ENCODE measurements at regions not wholly inside any gene's neighbourhood (a gene's known extent, or its start where the extent isn't known, plus 50 kb on each side); places are given as distances from the start of the nearest gene placed in this dataset.
A peak's percentile ranks its signal among the peaks of the same experiment; 100 is the strongest.
"Not testable (repeated sequence)": the region's sequence is repeated elsewhere in the genome, so short reads cannot be mapped to it uniquely, and the experiment has no call there.

DNA sequence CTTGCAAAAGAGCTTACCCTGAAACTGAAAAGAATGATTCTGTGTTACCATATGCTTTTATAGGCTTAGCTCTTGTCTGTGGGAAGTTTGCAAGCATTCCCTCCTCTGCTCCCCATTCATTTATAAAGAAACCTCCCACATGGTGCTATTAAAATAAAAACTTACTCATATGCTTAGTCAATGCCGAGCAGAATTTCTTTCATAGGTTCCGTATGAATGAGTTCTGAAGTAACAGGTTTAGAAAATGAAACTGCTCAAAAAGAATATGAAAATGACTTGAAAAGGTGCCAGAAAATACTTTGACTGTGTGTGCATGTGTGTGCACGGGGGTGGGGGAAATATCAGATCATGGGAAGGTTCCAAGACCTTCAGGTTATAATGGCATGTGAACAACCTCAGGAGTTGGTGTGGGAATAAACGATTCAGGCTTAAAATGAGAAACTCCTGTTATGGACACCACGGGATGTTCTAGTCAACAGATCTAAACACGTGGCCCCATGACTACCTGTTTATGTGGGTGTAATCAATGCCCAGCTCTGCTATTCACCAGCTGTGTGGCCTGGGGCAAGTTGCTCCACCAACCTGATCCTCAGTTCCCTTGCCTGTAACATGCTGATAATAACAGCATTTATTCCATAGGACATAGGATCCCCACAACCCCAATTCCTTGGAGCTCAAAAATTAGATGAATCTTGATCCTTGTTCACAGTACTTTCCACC, 293.7 kb upstream of the PLGLB1 start:
- DNase-seq (ENCODE audit: low read depth): not testable (repeated sequence)

- DNase-seq (ENCODE audit: low read depth): not testable (repeated sequence)
Measured at GRCh38 chr2:87317193-87317592, 295.5 kb upstream of the PLGLB1 start.

DNA sequence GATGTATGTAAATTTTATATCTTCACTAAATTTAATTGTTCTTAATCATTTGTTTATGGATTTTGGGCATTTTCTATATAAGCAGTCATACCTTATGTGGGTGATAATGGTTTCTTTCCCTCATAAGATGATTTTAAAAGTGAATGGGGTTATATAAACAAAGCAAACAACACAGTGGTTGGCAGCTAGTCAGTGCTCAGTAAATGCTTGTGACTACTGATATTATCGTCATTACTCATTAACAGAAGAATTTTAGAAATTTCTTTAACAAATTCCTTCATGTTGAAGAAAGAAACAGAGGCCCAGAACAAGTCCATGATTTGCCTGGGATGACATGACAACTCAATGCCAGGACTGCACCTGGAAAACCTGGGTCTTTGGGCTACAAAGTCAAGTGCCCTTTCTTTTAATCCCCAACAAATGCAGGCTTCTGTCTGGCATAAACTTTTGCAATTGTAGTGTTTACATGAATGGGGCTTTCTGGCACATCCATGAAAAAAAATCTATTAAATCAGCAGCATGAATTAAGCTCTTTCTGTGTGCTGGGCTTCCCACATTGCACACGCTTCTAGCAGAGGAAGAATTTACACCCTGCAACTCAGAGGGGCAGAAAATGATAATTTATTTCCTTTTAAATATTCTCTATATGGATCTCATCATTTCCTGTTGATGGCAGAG, 297.3 kb upstream of the PLGLB1 start:
- peak; percentile 78 for DNase-seq (ENCODE audit: low read depth)

DNA sequence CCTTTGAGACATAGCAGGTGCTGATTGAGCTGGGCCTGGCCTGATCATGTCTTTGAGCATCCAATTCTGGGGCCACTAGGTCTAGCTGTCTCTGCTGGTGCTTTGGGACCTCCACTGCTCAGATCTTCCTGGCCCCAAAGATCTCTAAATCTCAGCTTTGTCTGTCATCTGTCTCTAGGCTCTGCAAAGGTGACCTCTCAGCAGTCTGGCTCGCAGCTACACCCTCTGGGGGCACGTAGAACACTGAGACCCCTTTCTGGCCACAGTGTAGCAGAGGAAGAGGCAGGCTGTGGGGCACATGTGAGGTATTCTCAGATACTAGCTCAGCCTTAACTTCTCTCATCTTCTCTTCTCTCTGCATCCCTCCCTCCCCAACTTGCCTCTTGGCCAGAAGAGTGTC, 298.1 kb upstream of the PLGLB1 start:
- DNase-seq (ENCODE audit: low read depth): not testable (repeated sequence)

GRCh38 chr2:87321201-87321600, 299.6 kb upstream of the PLGLB1 start:
- DNase-seq (ENCODE audit: low read depth): not testable (repeated sequence)

DNA sequence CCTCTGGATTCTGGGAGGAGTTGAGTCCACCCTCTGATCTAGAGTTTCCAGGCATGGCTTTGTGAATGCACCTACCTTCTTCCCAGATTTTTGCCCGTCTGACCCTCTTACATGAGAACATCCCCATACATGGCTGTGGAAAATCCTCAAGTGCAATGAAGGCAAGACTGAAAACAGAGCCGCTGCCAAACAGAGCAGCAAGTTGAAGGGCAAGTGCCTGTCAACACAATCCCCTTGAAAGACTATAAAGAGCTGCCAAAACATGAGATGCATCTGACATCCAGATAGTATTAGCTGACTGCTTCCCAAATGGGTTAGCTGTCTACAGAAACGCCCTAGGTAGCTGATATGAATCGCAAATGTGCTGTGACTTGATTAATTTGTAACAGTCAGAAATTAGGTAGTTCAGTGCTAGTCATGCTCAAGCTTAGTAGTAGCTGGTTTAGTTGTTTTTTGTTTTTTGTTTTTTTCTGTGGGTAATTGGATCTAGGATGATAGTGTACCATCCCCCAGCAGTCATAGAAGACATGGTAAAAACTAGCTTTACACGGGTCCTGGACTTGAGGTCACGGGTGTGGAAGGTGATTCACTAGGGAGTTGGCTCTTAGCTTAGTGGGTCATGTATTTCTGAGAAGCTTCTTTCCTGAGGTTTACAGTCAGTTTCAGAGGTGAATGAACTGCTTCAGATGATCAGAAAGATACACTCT, 302.8 kb upstream of the PLGLB1 start:
- peak; percentile 20 for DNase-seq (ENCODE audit: low read depth)

- DNase-seq (ENCODE audit: low read depth): not testable (repeated sequence)
Measured at GRCh38 chr2:87325042-87325910, 303.6 kb upstream of the PLGLB1 start.

DNA sequence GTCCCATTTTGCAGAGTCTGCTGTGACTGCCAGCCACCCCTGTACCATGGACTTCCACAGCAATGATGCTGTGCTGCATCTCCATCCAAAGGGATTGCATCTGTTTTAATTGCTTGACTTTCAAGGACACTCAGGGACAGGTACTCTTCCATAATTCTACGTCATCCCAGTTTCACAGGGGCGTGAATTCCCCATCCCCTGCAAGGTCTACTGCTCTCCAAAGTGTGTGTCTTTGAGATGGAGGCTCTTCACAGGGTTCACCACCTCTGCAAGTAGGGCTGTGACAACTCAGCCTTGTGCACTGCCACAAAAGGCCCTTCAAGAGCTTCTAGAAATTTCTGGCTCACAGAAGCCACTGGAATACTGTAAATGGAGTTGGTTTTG, 304.3 kb upstream of the PLGLB1 start:
- DNase-seq (ENCODE audit: low read depth): not testable (repeated sequence)

DNA sequence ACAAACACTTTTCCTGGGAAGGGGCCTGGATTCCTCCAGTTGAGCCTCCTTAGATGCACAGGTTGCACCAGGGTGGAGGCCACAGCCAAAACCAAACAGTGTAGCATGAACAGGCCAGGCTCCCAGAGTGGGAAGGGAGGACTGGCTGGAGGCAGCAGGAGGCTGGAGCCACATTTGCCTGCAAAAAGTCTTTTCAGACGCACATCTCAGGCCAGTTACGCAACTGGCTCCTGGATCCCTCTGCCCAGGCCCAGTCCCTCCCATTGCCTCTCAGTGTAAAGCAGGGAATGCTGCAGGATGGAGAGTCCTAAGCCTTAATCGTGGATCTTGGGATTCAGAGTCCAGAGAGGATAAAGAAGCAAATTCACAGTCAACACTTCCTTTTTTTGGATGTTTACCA, 305.1 kb upstream of the PLGLB1 start:
- not testable (repeated sequence) for DNase-seq (ENCODE audit: low read depth)

GRCh38 chr2:87327648-87328371, 306.2 kb upstream of the PLGLB1 start:
- not testable (repeated sequence) for DNase-seq (ENCODE audit: low read depth)

DNA sequence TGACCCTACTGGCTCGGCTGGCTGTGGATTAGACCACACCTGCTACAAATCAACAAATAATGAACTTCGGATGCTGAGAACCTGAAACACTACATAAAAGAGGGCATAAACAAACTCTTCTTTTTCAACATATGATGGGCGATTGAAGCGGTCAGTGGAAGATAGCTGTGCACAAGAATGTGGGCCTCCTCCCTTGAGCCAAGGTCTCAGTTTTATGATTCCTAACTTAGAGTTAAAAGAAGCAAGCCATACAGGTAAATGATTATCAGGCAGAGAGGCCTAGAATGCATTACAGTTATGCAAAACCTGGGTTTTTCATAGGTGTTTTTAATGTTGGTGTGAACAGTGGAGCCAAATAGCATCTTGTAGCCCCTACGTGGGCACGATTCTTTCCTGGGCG, 307.9 kb upstream of the PLGLB1 start:
- DNase-seq (ENCODE audit: low read depth): not testable (repeated sequence)

DNA sequence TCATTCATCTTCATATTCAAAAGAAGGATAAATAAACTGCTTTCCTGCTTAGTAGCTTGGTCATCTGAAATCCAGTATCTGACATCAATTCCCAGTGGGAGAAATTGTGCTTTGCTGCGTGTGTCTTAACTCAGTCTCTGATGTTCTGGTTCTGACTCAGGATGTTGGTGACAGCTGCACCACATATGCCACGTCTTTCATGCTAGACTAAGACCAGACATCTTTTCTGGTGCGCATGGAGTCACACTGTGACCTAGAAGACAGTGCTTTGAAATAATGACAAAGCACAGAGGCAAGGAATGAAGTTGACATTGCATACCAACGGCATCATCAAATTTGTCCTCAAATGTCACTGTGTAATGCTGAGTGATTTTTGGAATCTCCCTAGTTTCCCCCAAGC, 308.8 kb upstream of the PLGLB1 start:
- DNase-seq (ENCODE audit: low read depth): not testable (repeated sequence)

GRCh38 chr2:87331940-87332583, 310.4 kb upstream of the PLGLB1 start:
- not testable (repeated sequence) for DNase-seq (ENCODE audit: low read depth)

DNA sequence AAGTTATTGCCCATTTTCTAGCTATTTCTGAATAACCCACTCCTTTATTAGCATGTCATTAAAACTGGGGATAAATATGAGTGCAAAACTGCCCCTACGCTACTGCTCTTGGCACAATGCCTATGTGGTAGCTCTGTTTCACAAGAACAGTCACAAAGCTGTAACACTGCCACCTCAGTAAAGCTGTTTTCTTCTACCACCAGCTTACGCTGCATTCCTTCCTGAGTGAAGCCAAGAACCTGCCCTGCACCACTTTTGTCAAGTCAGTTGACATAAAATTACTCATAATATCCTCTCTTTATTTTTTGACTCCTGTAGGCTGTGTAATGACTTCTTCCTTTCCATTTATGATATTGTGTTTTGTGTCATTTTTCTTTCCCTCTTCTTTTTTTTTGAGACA, 313.2 kb upstream of the PLGLB1 start:
- not testable (repeated sequence) for DNase-seq (ENCODE audit: low read depth)

DNA sequence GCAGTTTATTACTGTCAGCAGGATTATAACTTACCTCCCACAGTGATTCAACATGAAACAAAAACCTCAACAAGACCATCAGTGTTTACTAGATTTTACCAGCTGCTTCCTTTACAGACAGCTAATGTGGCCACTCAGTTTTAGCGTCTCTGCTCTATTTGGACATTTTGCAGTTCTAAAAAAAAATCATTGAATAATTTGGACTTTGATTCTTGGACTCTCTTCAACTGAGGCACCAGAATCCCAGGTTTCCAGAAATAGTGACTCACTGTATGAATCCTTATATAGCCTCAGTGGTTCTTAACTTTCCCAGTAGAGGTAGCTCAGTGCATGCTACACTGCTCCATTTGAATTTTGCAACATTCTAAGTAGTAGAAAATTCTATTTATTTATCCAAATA, 317.4 kb upstream of the PLGLB1 start:
- peak; percentile 28 for DNase-seq (ENCODE audit: low read depth)

DNA sequence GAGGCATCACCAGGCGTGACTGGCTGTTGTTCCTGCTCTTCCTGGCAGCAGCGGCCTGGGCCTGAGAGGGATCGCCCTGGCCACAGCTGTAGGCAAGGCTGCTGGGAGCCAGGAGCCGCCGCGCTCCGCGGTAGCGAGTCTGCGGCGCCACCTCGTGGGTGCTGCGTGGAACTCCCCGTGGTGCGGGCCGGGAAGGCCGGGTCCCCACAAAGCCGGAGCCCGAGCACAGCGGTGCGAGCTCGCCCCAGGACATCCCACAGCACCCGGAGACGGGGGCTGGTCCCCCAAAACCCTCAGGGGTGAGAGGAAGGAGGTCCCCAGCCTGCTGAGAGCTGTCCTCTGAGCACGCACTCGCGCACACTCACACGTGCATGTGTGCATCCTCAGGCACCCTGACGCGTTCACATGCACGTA, 320.0 kb upstream of the PLGLB1 start:
- DNase-seq (ENCODE audit: low read depth): peak; percentile 50

DNA sequence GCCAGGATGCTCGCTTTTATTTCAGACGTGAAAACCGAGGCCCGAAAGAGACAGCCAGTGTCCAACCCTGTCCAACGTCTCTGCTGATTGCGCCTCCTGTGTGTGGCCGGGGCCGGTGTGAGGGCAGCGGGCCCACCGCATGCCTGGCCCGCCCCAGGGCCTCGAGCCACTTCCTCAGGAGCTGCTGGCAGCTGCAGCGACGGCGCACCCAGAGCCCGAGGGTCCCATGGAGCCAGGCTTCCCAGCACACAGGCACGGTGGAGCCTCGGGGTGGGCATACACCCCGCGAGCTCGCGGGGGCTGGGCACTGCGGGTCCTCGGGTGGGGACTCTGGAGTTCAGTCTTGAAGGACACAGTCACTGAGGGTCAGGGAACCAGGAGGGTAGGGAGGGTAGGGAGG, 320.5 kb upstream of the PLGLB1 start:
- DNase-seq (ENCODE audit: low read depth): not testable (repeated sequence)

DNA sequence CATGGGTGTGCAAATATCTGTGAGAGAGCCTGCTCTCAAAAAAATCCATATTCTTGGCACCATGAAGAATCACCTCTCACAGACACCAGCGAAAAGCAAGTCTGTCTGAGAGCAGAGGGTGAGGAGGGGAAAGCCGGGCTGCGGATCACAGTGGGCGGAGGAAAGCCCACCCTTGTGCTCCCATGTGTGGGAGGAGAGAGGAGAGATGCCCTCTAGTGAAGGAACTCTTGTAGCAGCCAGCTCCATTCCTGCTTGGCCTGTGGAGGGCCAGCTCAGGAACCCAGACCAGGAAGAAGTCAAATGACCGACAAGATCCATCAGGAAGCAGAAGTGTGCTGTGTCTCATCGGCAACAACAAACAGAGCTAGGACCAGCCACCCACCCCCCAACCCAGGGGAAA, 321.7 kb upstream of the PLGLB1 start:
- DNase-seq (ENCODE audit: low read depth): not testable (repeated sequence)

DNA sequence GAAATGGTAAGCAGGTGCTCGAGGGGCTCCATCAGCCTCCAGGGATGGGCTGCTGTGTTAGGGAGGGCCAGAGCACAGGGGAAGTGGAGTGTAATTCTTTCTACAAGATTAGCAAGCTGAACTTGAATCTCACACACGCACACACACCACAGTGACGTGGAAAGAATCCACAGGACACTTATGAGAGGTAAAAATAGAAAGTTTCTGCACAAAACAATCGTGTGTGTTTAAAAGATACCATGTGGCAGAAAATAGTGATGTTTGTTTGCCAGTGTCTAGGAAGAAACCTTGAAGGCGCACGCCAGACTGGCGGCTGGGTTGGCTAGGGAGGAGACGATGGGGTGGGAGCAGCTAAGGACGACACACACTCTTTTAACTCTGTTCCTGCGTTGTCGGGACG, 323.6 kb upstream of the PLGLB1 start:
- not testable (repeated sequence) for DNase-seq (ENCODE audit: low read depth)

GRCh38 chr2:87348556-87348955, 326.9 kb upstream of the PLGLB1 start:
- DNase-seq (ENCODE audit: low read depth): not testable (repeated sequence)

- not testable (repeated sequence) for DNase-seq (ENCODE audit: low read depth)
Measured at GRCh38 chr2:87349006-87349405, 327.4 kb upstream of the PLGLB1 start.

Data from amniotic epithelial cell (primary cell).